GM19452 (cell line): ENCODE measurements at regions not wholly inside any gene's neighbourhood (a gene's known extent, or its start where the extent isn't known, plus 50 kb on each side); places are given as distances from the start of the nearest gene placed in this dataset.
"Not testable (repeated sequence)": the region's sequence is repeated elsewhere in the genome, so short reads cannot be mapped to it uniquely, and the experiment has no call there.

ENCODE experiments used
- ATAC-seq: cut with Tn5 transposase; IDR thresholded peaks from one replicate; pipeline ENCODE4 v1.9.1; 2021; ENCODE audit not compliant: unreplicated experiment

DNA sequence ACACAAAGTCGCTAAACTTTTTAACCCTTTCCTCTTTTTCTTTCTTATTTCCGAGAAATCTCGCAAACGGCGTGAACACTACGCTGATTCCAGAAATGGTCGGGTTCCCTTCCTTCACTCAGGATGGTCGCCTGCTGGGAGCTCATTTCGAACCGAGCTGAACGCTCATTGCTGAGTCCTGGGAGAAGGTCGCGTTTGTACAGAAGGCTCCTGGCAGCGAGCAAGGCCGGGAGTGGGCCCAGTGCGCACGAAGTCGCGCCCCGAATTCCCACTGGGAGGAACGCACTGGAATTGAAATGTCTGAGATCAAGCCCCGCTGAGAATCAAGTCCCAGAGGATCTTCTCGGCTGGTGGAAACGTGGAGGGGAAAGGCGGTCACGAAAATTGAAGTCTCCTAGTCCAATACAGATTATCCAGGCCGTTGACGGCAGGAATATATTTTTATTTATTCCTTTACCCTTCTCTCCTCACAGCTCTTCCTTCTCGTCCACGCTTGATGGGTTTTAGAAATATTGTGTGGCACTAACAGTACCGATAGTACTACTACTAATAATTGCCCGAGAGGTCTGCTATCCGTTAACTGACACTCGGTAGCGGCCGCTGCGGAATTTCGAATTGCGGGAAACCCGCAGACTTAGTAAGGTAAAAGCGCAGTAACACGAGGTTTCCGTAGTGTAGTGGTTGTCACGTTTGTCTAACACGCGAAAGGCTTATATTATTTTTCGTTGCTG, 207.2 kb upstream of the ZNF184 start:
- no peak for ATAC-seq

DNA sequence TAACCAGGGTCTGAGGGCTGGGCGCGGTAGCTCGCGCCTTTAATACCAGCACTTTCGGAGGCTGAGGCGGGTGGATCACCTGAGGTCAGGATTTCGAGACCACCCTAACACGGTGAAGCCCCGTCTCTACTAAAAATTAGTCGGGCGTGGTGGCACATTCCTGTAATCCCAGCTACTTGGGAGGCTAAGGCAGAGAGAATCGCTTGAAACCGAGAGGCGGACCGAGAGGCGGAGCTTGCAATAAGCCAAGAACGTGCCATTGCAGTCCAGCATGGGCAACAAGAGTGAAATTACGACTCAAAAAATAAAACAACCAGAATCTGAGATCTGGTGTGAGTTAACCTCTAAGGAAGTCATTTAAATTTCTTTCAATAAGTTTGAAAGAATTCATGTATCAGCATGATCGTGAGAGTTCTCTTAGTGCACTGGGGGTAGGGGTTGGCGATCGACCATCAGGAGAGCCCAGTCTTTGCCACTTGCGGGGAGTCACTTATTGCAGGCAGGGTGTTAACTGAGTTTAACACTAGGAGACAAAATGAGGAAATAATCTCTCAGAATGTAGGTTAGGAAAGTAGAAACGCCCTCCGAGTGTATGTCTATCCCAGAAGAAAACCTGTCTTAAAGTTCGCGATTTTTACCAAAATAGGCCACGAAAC, 206.5 kb upstream of the ZNF184 start:
- no peak for ATAC-seq

DNA sequence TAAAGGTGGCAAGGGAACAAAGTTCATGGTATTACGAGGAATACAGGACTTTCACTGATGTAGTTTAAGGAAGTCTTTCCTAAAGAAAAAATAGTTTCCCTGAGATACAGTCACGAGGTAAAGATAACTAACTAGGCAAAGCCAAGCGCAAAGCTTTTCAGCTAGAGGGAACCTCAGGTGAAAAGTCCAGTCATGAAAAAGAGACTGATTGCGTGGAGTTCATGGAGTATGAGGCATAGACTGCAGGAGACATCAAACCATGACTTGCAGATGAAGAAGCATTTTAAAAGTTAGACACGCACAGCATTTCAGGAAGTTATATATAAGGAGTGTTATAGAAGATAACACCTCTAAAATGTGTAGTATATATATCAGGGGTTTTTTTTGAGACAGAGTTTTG, 205.6 kb upstream of the ZNF184 start:
- ATAC-seq, result no peak

DNA sequence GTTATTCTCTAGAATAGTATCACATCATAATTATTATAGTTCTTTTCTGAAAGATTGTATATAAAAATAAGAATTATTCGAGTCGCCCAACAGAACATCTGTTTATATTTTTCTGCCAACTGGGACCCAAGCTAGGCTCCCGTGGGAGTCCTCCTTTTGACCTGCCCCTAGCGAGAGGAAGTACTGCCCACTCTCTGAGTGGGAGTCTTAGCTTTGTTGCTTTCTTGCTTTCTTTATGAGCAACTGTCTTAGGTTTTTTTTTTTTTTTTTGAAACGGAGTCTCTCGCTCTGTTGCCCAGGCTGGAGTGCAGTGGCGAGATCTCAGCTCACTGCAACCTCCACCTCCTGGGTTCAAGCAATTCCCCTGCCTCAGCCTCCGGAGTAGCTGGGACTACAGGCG, 202.0 kb upstream of the ZNF184 start:
- ATAC-seq, result no peak

DNA sequence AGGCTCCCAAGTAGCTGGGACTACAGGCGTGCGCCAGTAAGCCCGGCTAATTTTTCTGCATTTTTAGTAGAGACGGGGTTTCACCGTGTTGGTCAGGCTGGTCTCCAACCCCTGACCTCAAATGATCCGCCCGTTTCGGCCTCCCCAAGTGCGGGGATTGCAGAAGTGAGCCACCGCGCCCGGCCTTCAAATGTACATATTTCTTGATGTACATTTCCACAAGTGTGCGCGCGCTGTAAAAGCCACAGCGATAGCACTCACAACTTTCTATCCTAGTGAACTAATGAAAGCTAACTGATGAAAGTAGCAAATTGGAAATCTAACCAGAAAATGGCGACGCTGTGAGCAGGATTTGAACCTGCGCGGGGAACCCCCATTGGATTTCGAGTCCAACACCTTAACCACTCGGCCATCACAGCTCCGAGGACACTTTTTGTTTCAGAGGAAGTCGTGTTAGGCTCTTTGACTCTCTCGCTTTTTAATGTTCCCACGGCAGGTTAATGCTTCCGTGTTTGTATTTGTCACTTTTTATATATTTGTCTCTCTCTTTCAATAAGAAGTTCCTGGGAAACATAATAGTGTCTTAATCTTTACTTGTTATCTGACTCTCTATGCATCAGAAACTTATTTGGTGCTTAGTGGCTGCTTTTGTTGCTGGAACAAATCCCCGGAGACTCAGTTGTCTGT, 199.4 kb upstream of the ZNF184 start:
- peak; percentile 59 for ATAC-seq

DNA sequence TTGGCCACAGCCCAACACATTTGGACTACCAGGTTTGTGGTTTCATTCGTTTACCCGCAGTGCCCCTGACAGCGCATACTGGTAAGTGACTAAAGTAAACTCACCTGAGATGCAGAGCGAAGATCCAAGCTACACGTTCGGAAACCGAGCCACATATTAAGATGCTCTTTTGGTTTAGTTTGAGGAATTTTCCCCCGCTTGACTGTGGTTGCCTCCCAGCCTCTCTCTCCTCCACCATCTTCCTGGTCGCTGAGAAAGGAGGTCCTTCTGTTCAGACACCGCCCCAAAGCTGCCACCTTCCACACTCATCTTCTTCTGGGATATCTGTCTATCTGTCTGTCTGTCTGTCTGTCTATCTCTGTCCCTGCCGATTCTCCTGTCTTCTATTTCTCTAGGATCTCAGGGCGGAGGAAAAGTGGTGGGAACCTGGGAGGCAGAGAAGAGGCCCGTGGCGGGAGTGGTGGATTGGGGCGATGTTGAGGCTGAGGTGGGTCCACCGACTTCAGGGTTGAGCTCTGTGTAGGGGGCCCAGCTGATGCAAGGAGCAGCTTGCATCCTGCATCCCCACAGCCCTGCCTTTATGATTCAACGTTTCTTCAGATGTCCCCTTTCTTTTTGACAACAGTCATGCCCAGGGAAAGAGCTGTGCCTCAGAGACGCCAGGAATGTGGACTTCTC, 196.9 kb upstream of the ZNF184 start:
- ATAC-seq, result no peak

DNA sequence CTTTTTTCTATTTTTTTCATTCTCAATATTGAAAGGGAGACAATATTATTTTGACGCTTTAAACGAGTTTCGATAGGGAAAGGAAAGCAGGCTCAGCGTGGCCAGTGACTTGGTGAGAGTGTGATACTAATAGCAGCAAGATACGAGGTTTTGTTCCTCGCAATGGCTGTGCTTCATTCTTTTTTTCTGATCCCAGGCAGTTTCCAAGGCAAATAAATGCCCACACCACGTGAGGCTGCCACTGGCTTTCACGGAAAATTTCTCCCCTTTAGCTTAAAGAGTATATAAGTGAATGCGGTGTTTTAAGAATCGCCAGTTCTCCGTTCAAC, 196.4 kb upstream of the ZNF184 start:
- ATAC-seq, result no peak

DNA sequence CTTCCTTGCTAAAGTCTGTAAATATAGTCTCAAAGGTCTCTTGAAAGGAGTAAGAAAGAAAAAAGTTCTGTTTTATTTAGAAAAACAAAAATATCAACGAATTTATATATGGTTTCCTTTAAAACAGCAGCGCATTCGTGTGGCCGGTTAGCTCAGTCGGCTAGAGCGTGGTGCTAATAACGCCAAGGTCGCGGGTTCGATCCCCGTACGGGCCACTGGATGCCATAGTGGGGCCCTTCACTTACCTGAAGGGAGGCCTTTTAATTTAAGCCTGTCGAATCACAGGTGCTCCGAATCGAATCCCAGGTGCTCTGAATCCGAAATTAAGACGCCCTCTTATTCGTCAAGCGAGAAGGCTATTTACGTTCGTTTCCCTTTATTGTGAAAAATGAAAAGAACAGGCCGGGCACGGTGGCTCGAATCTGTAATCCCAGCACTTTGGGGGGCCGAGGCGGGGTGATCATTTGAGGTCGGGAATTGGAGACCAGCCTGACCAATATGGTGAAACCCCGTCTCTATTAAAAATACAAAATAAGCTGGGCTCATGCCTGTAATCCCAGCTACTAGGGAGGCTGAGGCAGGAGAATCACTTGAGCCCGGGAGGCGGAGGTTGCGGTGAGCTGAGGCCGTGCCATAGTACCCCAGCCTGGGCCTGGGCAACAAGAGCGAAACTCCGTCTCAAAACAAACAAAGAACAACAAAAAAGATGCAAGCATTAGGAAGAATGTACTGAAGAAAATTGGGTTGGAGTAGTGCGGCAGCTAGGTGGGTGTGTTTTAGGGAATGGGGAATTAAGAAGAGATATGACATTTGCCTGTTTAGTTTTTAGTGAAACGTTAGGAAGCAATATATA, 195.8 kb upstream of the ZNF184 start:
- ATAC-seq, result no peak

DNA sequence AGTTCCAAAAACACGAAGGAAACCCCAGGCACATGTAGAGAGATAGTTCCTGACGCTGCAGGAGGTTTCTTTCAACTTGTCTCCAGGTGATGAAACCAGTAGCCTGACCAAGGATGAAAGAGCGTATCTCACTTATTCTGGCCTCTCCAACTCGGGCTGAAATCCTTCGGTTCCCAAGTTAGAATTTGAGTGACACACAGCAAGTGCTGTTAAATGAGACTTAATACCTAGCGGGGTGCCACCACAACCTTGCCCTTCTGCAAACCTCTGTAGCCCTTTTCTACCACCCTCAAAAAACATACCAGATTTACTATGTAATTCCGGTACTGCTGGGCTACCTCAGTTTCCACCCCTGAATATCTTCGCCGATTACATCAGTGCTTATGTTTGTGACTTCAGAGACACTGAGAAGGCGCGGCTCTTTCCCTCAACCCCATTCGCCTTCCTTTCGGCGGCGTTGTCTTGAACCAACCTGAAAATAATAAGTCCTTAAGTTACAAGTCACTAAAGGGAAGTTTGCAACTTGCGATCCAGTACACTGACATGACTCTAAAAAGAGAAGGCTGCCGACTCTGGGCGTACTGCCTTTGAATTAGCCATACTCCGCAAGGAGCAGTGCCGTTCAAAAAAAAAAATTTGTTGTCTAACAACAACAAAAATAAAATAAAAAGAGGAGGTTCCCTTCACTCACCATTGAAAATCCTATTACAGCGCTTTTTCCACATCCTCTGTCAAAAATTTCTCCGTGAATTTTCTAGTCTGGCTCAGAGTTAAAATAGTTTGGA, 194.9 kb upstream of the ZNF184 start:
- no peak for ATAC-seq

DNA sequence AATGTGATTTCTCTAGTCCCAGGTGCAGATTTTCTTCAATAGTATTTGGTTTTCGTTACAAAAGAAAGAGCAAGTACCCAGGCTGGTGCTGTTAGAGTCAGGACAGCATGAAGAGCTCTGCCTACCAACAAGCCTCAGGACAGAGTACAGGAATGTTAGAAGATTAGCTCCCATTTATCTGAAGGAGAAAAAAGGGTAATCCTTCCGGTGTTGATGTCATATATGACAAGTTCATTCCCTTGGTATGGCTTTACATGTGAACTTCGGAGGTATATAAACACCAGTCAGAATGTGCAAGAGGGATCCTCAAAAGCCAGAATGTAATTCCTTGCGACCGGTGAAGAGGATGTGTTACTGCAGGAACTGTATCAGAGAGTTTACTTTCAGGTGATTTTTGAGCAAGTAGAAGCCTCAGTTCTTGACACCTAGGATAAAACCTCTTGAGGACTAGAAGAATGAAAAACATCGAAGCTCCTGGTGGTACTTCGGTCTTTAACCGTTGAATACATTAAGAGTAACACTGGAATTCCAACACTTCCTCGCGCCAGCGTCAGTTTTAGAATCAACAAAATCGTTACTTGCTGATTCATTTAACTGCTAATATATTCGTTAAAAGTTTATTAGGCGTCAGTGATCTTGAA, 194.2 kb upstream of the ZNF184 start:
- ATAC-seq, result no peak

DNA sequence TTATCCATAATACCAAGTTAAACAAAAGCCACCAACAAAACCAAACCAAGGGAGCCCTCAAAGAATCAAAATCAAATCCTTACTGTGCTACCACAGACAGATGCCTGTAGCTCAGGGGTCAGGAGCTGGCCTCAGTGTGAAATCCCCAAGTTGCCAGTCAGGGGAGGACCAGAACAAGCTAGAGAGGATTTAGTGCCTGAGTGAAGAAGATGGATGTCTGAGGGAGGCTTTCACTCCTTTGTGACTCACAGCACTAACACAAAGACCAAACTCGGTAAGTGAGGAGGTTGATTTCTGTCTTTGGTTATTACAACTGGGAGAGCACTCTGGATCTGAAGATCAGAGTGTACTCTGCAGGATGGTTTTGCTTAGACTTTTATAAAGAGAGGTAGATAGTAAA, 189.9 kb upstream of the ZNF184 start:
- no peak for ATAC-seq

DNA sequence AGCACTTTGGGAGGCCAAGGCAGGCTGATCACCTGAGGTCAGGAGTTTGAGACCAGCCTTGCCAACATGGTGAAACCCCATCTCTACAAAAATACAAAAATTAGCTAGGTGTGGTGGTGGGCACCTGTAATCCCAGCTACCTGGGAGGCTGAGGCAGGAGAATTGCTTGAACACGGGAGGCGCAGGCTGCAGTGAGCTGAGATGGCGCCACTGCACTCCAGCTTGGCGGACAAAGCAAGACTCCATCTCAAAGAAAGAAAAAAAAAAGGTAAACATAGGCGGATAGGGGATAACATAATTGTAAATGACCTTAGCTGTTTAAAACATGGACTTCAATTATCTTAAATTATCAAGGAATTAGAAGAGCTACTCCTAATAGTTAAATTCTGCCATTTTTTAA, 189.3 kb upstream of the ZNF184 start:
- not testable (repeated sequence) for ATAC-seq

DNA sequence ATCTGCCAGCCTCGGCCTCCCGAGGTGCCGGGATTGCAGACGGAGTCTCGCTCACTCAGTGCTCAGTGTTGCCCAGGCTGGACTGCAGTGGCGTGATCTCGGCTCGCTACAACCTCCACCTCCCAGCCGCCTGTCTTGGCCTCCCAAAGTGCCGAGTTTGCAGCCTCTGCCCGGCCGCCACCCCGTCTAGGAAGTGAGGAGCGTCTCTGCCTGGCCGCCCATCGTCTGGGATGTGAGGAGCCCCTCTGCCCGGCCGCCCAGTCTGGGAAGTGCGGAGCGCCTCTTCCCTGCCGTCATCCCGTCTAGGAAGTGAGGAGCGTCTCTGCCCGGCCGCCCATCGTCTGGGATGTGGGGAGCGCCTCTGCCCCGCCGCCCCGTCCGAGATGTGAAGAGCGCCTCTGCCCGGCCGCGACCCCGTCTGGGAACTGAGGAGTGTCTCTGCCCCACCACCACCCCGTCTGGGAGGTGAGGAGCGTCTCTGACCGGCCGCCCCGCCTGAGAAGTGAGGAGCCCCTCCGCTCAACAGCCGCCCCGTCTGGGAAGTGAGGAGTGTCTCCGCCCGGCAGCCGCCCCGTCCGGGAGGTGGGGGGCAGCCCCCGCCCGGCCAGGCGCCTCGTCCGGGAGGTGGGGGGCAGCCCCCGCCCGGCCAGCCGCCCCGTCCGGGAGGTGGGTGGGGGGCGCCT, 180.4 kb upstream of the ZNF184 start:
- not testable (repeated sequence) for ATAC-seq

DNA sequence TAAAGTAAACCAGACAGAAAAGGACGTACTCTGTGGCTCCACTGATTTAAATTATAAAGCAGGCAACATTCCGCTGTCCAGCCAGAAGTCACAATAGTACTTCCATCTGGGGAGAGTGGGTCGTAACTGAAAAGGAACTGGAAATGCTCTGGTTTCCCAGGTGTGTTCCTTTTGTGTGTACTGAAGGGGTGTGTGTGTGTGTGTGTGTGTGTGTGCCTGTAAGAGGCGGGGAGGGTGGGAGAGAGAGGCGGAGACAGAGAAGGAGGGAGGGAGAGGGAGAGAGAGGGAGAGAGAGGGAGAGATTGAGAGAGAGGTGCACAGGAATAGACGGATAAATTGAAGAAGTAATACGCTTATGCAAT, 178.4 kb upstream of the ZNF184 start:
- no peak for ATAC-seq

DNA sequence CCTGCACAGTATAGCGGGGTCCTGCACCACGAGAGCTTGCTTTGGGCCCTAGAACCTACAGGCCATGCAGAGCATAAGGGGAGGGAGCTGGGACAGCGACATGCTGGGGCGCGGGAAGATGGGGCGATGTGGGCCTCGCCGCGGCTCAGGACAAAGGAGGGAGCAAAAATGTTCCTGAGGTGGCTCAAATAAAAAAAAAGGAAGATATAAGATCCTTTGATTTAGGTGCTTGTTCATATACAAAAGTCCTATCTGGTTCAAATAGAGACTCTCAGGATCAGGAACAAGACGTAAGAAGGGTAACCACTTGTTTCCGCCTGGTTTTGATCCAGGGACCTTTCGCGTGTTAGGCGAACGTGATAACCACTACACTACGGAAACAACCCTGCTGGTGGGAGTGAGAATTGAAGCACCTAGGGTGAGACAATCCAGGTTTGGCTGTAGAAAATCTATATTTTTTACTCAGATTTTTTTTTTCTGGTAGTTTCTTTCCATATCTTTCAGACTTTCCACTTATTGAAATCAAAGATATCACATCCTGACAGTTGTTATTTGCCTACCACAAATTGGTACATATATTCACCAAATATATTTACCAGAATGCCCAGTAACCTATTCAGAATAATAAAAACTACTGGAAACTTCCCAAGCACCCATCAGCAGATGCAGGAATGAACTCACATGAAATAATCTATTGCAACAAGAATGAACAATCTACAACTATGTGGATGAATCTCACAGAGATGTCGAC, 177.9 kb upstream of the ZNF184 start:
- ATAC-seq, result no peak

DNA sequence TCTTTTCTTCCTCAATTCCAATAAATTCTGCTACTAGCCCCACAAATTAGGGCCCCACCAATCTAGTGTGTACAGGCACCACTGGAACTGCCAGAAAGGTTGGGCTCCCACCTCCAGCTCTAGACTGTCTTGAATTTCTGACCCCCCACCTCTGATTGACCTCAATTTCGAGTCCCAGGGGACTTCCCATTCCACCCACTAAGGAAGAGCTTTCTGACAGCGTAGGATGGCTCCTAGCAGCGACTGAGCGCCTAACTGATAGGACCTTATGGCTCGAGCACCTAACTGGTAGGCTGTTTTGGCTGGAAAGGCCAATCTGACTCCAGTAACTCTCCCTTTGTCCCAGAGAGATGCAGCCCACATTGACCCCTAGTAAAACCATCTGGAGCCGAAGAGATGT, 171.6 kb upstream of the ZNF184 start:
- no peak for ATAC-seq

DNA sequence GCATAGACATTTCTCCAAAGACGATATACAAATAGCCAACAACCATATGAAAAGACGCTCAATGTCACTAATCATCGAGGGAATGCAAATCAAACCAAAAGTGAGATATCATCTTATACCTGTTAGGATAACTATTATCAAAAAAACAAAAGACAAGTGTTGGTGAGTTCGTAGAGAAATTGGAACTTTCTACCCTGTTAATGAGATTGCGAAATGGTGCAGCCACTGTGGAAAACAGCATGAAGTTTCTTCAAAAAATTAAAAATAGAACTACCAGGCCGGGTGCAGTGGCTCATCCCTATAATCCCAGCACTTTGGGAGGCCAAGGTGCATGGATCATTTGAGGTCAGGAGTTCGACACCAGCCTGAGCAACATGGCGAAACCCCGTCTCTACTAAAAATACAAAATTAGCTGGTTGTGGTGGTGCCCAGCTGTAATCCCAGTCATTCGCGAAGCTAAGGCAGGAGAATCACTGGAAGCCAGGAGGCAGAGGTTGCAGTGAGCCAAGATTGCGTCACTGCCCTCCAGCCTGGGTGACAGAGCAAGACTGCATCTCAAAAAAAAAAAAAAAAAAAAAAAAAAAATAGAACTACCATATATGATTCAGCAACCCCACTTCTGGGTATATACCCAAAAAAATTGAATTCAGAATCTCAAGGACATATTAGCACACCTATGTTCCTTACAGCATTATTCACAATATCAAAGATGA, 170.0 kb upstream of the ZNF184 start:
- no peak for ATAC-seq

DNA sequence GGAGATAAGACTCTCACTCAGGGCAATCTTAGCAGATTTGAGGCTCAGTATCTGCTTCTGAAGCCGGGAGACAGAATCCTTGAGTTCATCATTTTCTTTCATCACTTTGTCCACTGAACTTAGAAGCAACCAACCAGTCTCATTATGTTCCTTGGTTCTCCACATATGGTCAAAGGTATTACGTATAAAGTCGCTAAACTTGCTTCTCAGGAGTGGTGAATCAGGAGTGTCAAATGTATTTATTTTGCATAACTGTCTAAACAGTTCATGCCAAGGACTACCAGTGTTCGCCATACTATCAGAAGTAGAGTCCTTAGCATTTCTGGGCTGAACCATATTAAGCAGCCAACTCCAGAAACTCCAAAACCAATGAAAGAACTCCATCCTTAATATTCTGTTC, 163.0 kb upstream of the ZNF184 start:
- ATAC-seq, result not testable (repeated sequence)
